ENCODE measurements at regions not wholly inside any gene's neighbourhood (a gene's known extent, or its start where the extent isn't known, plus 50 kb on each side); places are given as distances from the start of the nearest gene placed in this dataset.

GRCh38 chr16:73163238-73163815, 115.4 kb upstream of the ZFHX3 start:
- no peaks in the 10 kb centered on the region for H3K4me1 ChIP-seq (ENCODE audit: control insufficient read depth in 1 of 2, insufficient read depth in 2 of 2, low read length in 2 of 2)
- H3K9me3 ChIP-seq (ENCODE audit: control insufficient read depth in 1 of 2, insufficient read depth in 1 of 2, low read depth in 1 of 2, low read length in 2 of 2), result no peaks in the 10 kb centered on the region
- DNase-seq (ENCODE audit: low read depth, low spot score), result no peak
- no peak overlapping the region for H3K4me2 ChIP-seq (ENCODE audit: low read length)
- H3K79me2 ChIP-seq (ENCODE audit: insufficient read depth, low read length), result no peaks in the 10 kb centered on the region
- no peak overlapping the region for H3K9ac ChIP-seq (ENCODE audit: low read length)
- H3K4me3 ChIP-seq (replicated peaks in 1 of 2; ENCODE audit: low read depth in 1 of 2, low read length in 2 of 2), result no peak overlapping the region
- BruUV-seq (replicated peaks), result no TSS peak
- TF ChIP-seq REST (IDR thresholded peaks at IDR 0.05; ENCODE audit: low read depth) (no peak), POLR2A (IDR thresholded peaks at IDR 0.05; ENCODE audit: borderline replicate concordance, extremely low read depth, insufficient read depth, insufficient read length) (no peak), EZH2 (IDR thresholded peaks at IDR 0.05) (no peak), ELF1 (IDR thresholded peaks at IDR 0.05; ENCODE audit: borderline replicate concordance, low read depth) (no peak), CEBPB (IDR thresholded peaks at IDR 0.05; ENCODE audit: low read depth) (no peak), ATF3 (IDR thresholded peaks at IDR 0.05) (no peak), SIN3A (IDR thresholded peaks at IDR 0.05; ENCODE audit: low read depth) (no peak), CBX3 (IDR thresholded peaks at IDR 0.05; ENCODE audit: low read depth) (no peak), ZNF274 (IDR thresholded peaks at IDR 0.05; ENCODE audit: low read depth, low read length) (no peak), EGR1 (IDR thresholded peaks at IDR 0.05; ENCODE audit: low read depth) (no peak), POLR2AphosphoS5 (IDR thresholded peaks at IDR 0.05; ENCODE audit: low read depth, low read length) (no peak), SP1 (IDR thresholded peaks at IDR 0.05; ENCODE audit: low read depth) (no peak), ZFX (IDR thresholded peaks at IDR 0.05) (no peak), FOSL1 (IDR thresholded peaks at IDR 0.05; ENCODE audit: low read depth) (no peak), ZBTB33 (IDR thresholded peaks at IDR 0.05; ENCODE audit: extremely low read depth, insufficient replicate concordance, low read length) (no peak), SRF (IDR thresholded peaks at IDR 0.05; ENCODE audit: low read depth) (no peak), EZH2phosphoT487 (IDR thresholded peaks at IDR 0.05; ENCODE audit: borderline replicate concordance) (no peak), YY1 (IDR thresholded peaks at IDR 0.05; ENCODE audit: extremely low read depth, insufficient replicate concordance, low read depth, low read length) (no peak), JUND (IDR thresholded peaks at IDR 0.05) (no peak), RAD21 (IDR thresholded peaks at IDR 0.05; ENCODE audit: low read depth) (no peak)
- POLR2A ChIA-PET, result no interaction called here
- CTCF ChIA-PET, result interaction anchor here (0.8 to 1.0 kb wide), 2 partner anchors 9 to 13 kb away, joined by 4 to 6 read pairs; no protein-coding TSS in a partner anchor
- intact Hi-C loops (cut with micrococcal nuclease), result no loop called here
- H4K20me1 ChIP-seq (ENCODE audit: insufficient read depth), result no peaks in the 10 kb centered on the region
- no peak overlapping the region for H3K27ac ChIP-seq (ENCODE audit: low read depth, low read length)
- H3K9me2 ChIP-seq (ENCODE audit: insufficient read depth), result no peaks in the 10 kb centered on the region
- no peaks in the 10 kb centered on the region for H3K27me3 ChIP-seq (ENCODE audit: insufficient read depth, low read length)
- H3K36me3 ChIP-seq (ENCODE audit: control insufficient read depth in 1 of 2, insufficient read depth in 2 of 2, low read length in 2 of 2), result no peaks in the 10 kb centered on the region
- H2AFZ ChIP-seq (ENCODE audit: low read depth, low read length, poor library complexity, severe bottlenecking), result no peak overlapping the region
- ATAC-seq, result no peak
- RAD21 ChIA-PET (ENCODE audit: low non-redundant PET in 1 of 2, low total read pairs in 2 of 2, uncharacterized antibody in 2 of 2, unreplicated experiment in 2 of 2), result no interaction called here
